H7 (cell line): ENCODE measurements at regions not wholly inside any gene's neighbourhood (a gene's known extent, or its start where the extent isn't known, plus 50 kb on each side); places are given as distances from the start of the nearest gene placed in this dataset.
A peak's percentile ranks its signal among the peaks of the same experiment; 100 is the strongest.

Source experiments
- DNase-seq: peaks from one replicate; pipeline ENCODE4 v3.0.0; 2012
- H3K27me3 ChIP-seq: 2 replicates; pipeline ENCODE4 v1.6.0; 2011; ENCODE audit warnings: mild to moderate bottlenecking, low read length; ENCODE audit not compliant: control insufficient read depth, insufficient read depth
- H3K36me3 ChIP-seq: replicated peaks from 2 replicates; pipeline ENCODE4 v1.5.1; 2011; ENCODE audit warnings: low read length; ENCODE audit not compliant: control insufficient read depth, insufficient read depth
- H3K4me3 ChIP-seq: 2 replicates; pipeline ENCODE4 v1.5.1; 2011; ENCODE audit warnings: low read depth, mild to moderate bottlenecking, control low read depth, low read length, moderate library complexity; ENCODE audit not compliant: insufficient read depth

DNA sequence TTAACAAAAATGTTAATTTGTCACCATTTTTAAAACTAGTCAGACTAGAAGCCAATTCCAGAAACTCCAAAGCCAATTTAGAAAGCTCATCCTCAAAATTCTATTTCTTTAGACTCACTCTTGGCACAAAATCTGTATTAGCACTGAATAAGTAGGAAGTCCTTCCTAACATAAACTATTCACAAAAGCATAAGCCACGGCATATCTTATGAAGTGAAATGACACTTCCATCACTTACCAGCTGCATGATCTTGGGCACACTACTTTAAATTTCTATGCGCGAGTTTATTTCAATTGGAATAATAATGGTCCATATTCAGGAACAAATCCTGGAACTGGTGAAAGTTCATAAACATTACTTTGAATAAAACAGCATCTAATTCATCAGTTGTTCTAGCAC, 1544.0 kb downstream of the TECRL start:
- DNase-seq = no peak
- Histone ChIP-seq H3K36me3 (no peaks in the 10 kb centered on the region), H3K4me3 (no peak overlapping the region), H3K27me3 (no peaks in the 10 kb centered on the region)

- no peak overlapping the region for H3K4me3 ChIP-seq
- no peaks in the 10 kb centered on the region for H3K36me3 ChIP-seq
- no peaks in the 10 kb centered on the region for H3K27me3 ChIP-seq
- DNase-seq = no peak
Observed at GRCh38 chr4:62849696-62850095, 1559.6 kb downstream of the TECRL start.

- Histone ChIP-seq H3K27me3 (no peaks in the 10 kb centered on the region), H3K4me3 (no peak overlapping the region), H3K36me3 (no peaks in the 10 kb centered on the region)
- no peak for DNase-seq
Observed at GRCh38 chr4:62835631-62836030, 1573.6 kb downstream of the TECRL start.

- Histone ChIP-seq H3K36me3 (no peaks in the 10 kb centered on the region), H3K4me3 (no peak overlapping the region), H3K27me3 (no peaks in the 10 kb centered on the region)
- DNase-seq = no peak
Observed at GRCh38 chr4:62822306-62822705, 1586.9 kb downstream of the TECRL start.

DNA sequence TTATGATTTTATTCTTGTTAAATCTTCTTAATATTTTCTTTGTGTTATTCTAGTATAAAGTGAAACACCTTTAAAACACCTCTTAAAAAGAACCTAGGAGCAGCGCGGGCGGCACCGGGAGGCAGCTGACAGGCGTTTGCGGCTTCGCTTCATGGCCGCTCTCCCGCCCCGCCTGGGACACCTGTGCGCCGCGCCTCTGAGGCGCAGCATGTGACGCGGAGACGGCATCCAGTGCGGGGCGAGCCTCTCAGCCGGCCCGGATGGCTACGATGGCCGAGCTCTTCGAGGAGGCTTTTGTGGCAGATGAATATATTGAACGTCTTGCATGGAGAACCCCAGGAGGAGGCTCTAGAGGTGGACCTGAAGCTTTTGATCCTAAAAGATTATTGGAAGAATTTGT, 1592.7 kb downstream of the TECRL start:
- Histone ChIP-seq H3K27me3 (no peaks in the 10 kb centered on the region), H3K36me3 (no peaks in the 10 kb centered on the region), H3K4me3 (no peak overlapping the region)
- DNase-seq = no peak

- peak; percentile 30 for DNase-seq
- no peaks in the 10 kb centered on the region for H3K27me3 ChIP-seq
- H3K4me3 ChIP-seq = no peak overlapping the region
- no peaks in the 10 kb centered on the region for H3K36me3 ChIP-seq
Observed at GRCh38 chr4:62814510-62815047, 1594.7 kb downstream of the TECRL start.

DNA sequence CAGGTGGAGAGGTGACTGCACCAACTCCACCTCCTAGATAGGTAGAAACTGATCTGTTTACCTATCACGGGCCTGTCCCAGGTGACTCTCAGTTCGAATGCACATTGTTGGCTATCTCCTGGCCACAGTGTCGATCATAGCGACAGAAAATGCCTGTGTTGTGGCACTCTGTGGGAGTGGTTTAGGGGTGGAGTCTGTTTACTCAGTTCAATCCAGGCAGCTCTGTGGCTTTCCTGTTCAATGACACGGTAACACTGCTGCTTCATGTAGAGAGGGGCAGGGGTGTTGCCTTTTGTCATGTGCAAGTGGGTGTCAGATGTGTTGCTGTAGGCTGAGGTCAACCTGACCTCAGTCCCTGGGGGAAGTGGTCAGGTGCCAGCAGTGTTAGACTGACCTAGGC, 1602.4 kb downstream of the TECRL start:
- H3K36me3 ChIP-seq = no peaks in the 10 kb centered on the region
- no peaks in the 10 kb centered on the region for H3K27me3 ChIP-seq
- no peak overlapping the region for H3K4me3 ChIP-seq
- DNase-seq = no peak

- no peak for DNase-seq
- H3K4me3 ChIP-seq = no peak overlapping the region
- no peaks in the 10 kb centered on the region for H3K36me3 ChIP-seq
- no peaks in the 10 kb centered on the region for H3K27me3 ChIP-seq
Observed at GRCh38 chr4:62804075-62804474, 1603.9 kb downstream of the ADGRL3 start.

DNA sequence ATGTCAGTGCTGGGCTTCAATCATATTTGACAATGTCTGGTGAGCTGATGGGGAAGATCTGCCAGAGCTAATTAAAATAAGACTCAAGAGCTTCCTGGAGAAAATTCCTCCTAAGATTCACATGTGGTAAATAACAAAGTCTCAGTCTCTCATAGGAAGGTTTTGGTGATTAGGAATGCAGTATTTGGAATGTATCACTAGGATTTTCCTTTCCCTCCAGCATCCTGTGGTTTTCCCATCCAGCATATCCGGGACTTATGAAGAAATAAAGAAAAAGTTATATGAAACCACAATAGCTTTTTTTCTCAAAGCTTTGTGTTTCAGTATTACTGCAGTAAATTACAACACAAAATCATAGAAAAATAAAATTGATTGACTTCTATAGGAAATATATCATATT, 1597.1 kb downstream of the ADGRL3 start:
- Histone ChIP-seq H3K27me3 (no peaks in the 10 kb centered on the region), H3K36me3 (no peaks in the 10 kb centered on the region), H3K4me3 (no peak overlapping the region)
- DNase-seq = no peak

GRCh38 chr4:62791386-62791785, 1591.3 kb downstream of the ADGRL3 start:
- H3K27me3 ChIP-seq = no peaks in the 10 kb centered on the region
- no peak for DNase-seq
- H3K36me3 ChIP-seq = no peaks in the 10 kb centered on the region
- no peak overlapping the region for H3K4me3 ChIP-seq

GRCh38 chr4:62771983-62772557, 1571.9 kb downstream of the ADGRL3 start:
- H3K27me3 ChIP-seq = no peaks in the 10 kb centered on the region
- H3K4me3 ChIP-seq = no peak overlapping the region
- no peaks in the 10 kb centered on the region for H3K36me3 ChIP-seq
- DNase-seq = no peak

DNA sequence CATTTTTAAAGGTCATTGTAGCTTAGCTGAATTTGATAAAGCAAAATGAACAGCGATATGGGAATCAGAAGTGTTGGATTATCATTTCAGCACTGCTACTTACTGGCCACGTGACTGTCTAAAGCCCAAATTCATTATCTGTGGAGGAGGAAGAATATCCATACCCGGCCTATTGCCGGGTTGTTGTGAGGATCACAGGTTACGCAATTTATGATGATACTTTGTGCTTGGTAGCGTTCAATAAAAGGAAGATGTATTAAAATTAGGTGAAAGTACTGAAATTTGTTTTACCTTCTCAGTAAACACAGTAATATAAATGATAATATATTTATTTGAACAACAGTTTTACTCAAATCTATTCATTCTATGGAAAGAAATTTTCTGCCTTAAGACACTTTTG, 1540.2 kb downstream of the ADGRL3 start:
- no peak for DNase-seq
- H3K36me3 ChIP-seq = no peaks in the 10 kb centered on the region
- H3K4me3 ChIP-seq = no peak overlapping the region
- H3K27me3 ChIP-seq = no peaks in the 10 kb centered on the region

GRCh38 chr4:62717154-62717553, 1517.0 kb downstream of the ADGRL3 start:
- no peaks in the 10 kb centered on the region for H3K36me3 ChIP-seq
- no peak overlapping the region for H3K4me3 ChIP-seq
- H3K27me3 ChIP-seq = no peaks in the 10 kb centered on the region
- no peak for DNase-seq

DNA sequence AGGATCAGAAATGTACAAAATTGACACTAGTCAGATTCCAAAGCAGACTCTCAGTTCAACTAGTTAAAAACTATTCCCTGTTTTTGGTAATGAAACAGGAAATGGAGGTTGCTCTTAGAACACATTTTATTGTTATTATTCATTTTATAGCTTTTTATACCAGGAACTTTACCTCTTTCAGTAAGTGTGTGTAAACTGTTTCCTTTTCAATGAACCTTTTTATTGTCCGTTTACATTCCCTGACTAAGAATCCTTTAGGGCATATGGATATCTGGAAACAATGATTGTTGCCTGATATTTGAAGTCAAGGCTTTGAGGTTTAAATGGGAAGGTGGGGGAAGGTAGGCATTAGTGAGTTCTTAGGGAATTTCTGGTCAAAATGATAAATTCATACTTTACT, 1511.4 kb downstream of the ADGRL3 start:
- DNase-seq = no peak
- Histone ChIP-seq H3K4me3 (no peak overlapping the region), H3K27me3 (no peaks in the 10 kb centered on the region), H3K36me3 (no peaks in the 10 kb centered on the region)

DNA sequence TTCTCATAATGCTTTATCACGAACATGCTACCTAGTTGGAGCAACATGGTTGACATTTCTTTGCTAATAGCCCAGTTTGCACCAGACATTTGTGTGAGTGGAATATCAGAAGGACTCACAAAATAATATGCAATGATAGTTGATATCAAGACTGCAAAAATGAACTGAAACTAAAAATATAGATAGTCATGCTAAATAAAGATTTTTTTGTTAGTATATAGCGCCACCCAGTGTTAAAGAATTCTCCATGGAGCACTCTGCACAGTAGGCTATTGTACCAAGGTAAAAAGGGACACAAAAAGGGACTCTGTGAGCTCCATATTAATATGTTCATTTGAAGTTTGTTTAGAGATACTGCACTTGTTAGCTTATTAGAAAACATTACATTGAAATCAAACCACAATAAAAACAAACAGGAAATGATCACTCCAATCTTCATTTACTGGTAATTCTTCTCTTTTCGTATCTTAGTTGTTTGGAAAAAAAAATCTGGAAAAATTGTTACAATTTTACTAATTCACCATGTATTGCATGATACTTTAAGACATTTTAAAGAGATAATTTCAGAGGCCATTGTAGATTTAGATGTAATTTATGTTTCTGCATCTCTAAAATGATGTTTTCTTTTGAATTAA, 1509.6 kb downstream of the ADGRL3 start:
- Histone ChIP-seq H3K36me3 (no peaks in the 10 kb centered on the region), H3K27me3 (no peaks in the 10 kb centered on the region), H3K4me3 (no peak overlapping the region)
- DNase-seq = no peak
